IMR-90 (cell line): ENCODE measurements at regions not wholly inside any gene's neighbourhood (a gene's known extent, or its start where the extent isn't known, plus 50 kb on each side); places are given as distances from the start of the nearest gene placed in this dataset.

Experiments used
- ATAC-seq: fragments of 200-7000 bp; cut with Tn5 transposase; 2 replicates; pipeline ENCODE4 v1.9.1; 2020; ENCODE audit warnings: low read depth, mild to moderate bottlenecking, moderate library complexity
- BruUV-seq: library from RNA; stranded (reverse); fragments of 400-500 nt; replicated peaks from 2 replicates; lab custom pipeline; 2021; lab: Mats Ljungman, UMichigan
- CTCF ChIA-PET: fragments of 300-600 bp; formaldehyde crosslinking; extraction: SDS; loops from one replicate; lab custom pipeline; 2021; ENCODE audit warnings: antibody characterized with exemption; lab: Yijun Ruan, JAX
- POLR2A ChIA-PET: fragments of 300-600 bp; sonication (Branson Sonifier 250); formaldehyde crosslinking; loops from one replicate; lab custom pipeline; 2022; ENCODE audit warnings: antibody characterized with exemption; ENCODE audit not compliant: unreplicated experiment; lab: Charles Lee
- DNase-seq: peaks from one replicate; pipeline ENCODE4 v3.0.0; 2013
- H2AFZ ChIP-seq: replicated peaks from 2 replicates; pipeline ENCODE3; 2013; ENCODE audit warnings: low read length, mild to moderate bottlenecking; ENCODE audit not compliant: poor library complexity
- H2AK5ac ChIP-seq: 2 replicates; pipeline ENCODE4 v1.6.1; 2013; ENCODE audit warnings: low read depth, low read length, inconsistent platforms
- H2AK9ac ChIP-seq: replicated peaks from 2 replicates; pipeline ENCODE3; 2013; ENCODE audit warnings: mild to moderate bottlenecking, low read depth, low read length, moderate library complexity; ENCODE audit not compliant: poor library complexity
- H2BK120ac ChIP-seq: 2 replicates; pipeline ENCODE4 v1.6.1; 2013; ENCODE audit warnings: low read depth, low read length, inconsistent platforms
- H2BK15ac ChIP-seq: 3 replicates; pipeline ENCODE4 v1.6.1; 2013; ENCODE audit warnings: low read depth, low read length, inconsistent platforms
- H2BK20ac ChIP-seq: 2 replicates; pipeline ENCODE4 v1.6.1; 2013; ENCODE audit warnings: low read depth, mild to moderate bottlenecking, inconsistent platforms, low read length, moderate library complexity
- H2BK5ac ChIP-seq: 2 replicates; pipeline ENCODE4 v1.6.1; 2013; ENCODE audit warnings: mild to moderate bottlenecking, low read depth, low read length, inconsistent platforms; ENCODE audit not compliant: poor library complexity, severe bottlenecking
- H3K14ac ChIP-seq: replicated peaks from 2 replicates; pipeline ENCODE4 v1.6.1; 2013; ENCODE audit warnings: low read depth, low read length, inconsistent platforms
- H3K18ac ChIP-seq: 2 replicates; pipeline ENCODE4 v1.6.1; 2013; ENCODE audit warnings: low read depth, low read length, control low read depth
- H3K23ac ChIP-seq: 2 replicates; pipeline ENCODE4 v1.6.1; 2013; ENCODE audit warnings: low read depth, low read length, inconsistent platforms
- H3K27ac ChIP-seq: 2 replicates; pipeline ENCODE4 v1.5.1; 2013; ENCODE audit warnings: mild to moderate bottlenecking, control low read depth, low read length; ENCODE audit not compliant: insufficient read depth
- H3K27me3 ChIP-seq: 2 replicates; pipeline ENCODE4 v1.6.1; 2013; ENCODE audit warnings: low read length; ENCODE audit not compliant: control insufficient read depth, insufficient read depth
- H3K36me3 ChIP-seq: 2 replicates; pipeline ENCODE4 v1.6.1; 2013; ENCODE audit warnings: low read length, mixed read lengths; ENCODE audit not compliant: control insufficient read depth, insufficient read depth
- H3K4ac ChIP-seq: 2 replicates; pipeline ENCODE4 v1.6.1; 2013; ENCODE audit warnings: low read depth, low read length, inconsistent platforms
- H3K4me1 ChIP-seq: 2 replicates; pipeline ENCODE4 v1.6.1; 2013; ENCODE audit warnings: low read length, mixed read lengths; ENCODE audit not compliant: control insufficient read depth, insufficient read depth
- H3K4me2 ChIP-seq: 2 replicates; pipeline ENCODE4 v1.6.1; 2013; ENCODE audit warnings: low read depth, mild to moderate bottlenecking, control low read depth, low read length, moderate library complexity
- H3K4me3 ChIP-seq: 2 replicates; pipeline ENCODE4 v1.5.1; 2013; ENCODE audit warnings: low read depth, mild to moderate bottlenecking, control low read depth, low read length, moderate library complexity; ENCODE audit not compliant: insufficient read depth
- H3K56ac ChIP-seq: 2 replicates; pipeline ENCODE4 v1.6.1; 2013; ENCODE audit warnings: low read length, inconsistent platforms; ENCODE audit not compliant: insufficient read depth; ENCODE audit errors: extremely low read depth
- H3K79me1 ChIP-seq, 2 experiments: 2 replicates each; pipeline ENCODE4 v1.6.1; 2013; ENCODE audit warnings: low read length in 2 of 2, inconsistent platforms in 1 of 2, low read depth in 1 of 2
- H3K9ac ChIP-seq: 2 replicates; pipeline ENCODE4 v1.6.1; 2013; ENCODE audit warnings: low read depth, low read length, control low read depth
- H3K9me1 ChIP-seq: 2 replicates; pipeline ENCODE4 v1.6.1; 2013; ENCODE audit warnings: low read length, inconsistent platforms; ENCODE audit not compliant: insufficient read depth
- H3K9me3 ChIP-seq: 2 replicates; pipeline ENCODE4 v1.6.1; 2013; ENCODE audit warnings: low read length; ENCODE audit not compliant: control insufficient read depth, insufficient read depth
- H4K20me1 ChIP-seq: 2 replicates; pipeline ENCODE4 v1.6.1; 2013; ENCODE audit warnings: low read length, inconsistent platforms; ENCODE audit not compliant: insufficient read depth
- H4K5ac ChIP-seq: 2 replicates; pipeline ENCODE4 v1.6.1; 2013; ENCODE audit warnings: mild to moderate bottlenecking, low read depth, low read length, control low read depth
- H4K8ac ChIP-seq, 2 experiments: 2 replicates each; pipeline ENCODE4 v1.6.1; 2013; ENCODE audit warnings: low read depth in 2 of 2, low read length in 2 of 2, control low read depth in 1 of 2, inconsistent platforms in 1 of 2
- H4K91ac ChIP-seq: 2 replicates; pipeline ENCODE4 v1.6.1; 2013; ENCODE audit warnings: low read depth, low read length, inconsistent platforms; ENCODE audit not compliant: insufficient read depth
- BHLHE40 ChIP-seq: fragments of 150-350 bp; IDR thresholded peaks from 2 replicates; pipeline ENCODE4 v1.6.1; 2016; ENCODE audit warnings: mild to moderate bottlenecking, low read depth, low read length
- CEBPB ChIP-seq: IDR thresholded peaks from 2 replicates; pipeline ENCODE4 v1.6.1; 2012; ENCODE audit warnings: low read depth, low read length, improper control_type of control experiment
- CHD1 ChIP-seq: IDR thresholded peaks from 2 replicates; pipeline ENCODE4 v1.6.1; 2012; ENCODE audit warnings: low read depth, low read length, improper control_type of control experiment
- CTCF ChIP-seq: conservative IDR thresholded peaks from 2 replicates; pipeline ENCODE4 v1.5.1; 2012; ENCODE audit warnings: mild to moderate bottlenecking, low read depth, low read length, improper control_type of control experiment
- FOS ChIP-seq: fragments of 150-350 bp; IDR thresholded peaks from 2 replicates; pipeline ENCODE4 v1.6.1; 2016; ENCODE audit warnings: low read depth, low read length
- MAZ ChIP-seq: IDR thresholded peaks from 2 replicates; pipeline ENCODE4 v1.6.1; 2012; ENCODE audit warnings: low read depth, mild to moderate bottlenecking, low read length, improper control_type of control experiment, moderate library complexity, borderline replicate concordance
- MXI1 ChIP-seq: IDR thresholded peaks from 2 replicates; pipeline ENCODE4 v1.6.1; 2012; ENCODE audit warnings: low read depth, mild to moderate bottlenecking, low read length, moderate library complexity, borderline replicate concordance
- NFE2L2 ChIP-seq: fragments of 150-350 bp; IDR thresholded peaks from 2 replicates; pipeline ENCODE4 v1.6.1; 2016; ENCODE audit warnings: low read depth, mild to moderate bottlenecking, low read length
- POLR2A ChIP-seq: IDR thresholded peaks from 2 replicates; pipeline ENCODE4 v1.6.1; 2012; ENCODE audit warnings: mild to moderate bottlenecking, low read depth, low read length
- RAD21 ChIP-seq: IDR thresholded peaks from 2 replicates; pipeline ENCODE4 v1.6.1; 2012; ENCODE audit warnings: low read length, improper control_type of control experiment
- RCOR1 ChIP-seq: IDR thresholded peaks from 2 replicates; pipeline ENCODE4 v1.6.1; 2012; ENCODE audit warnings: mild to moderate bottlenecking, low read length, improper control_type of control experiment; ENCODE audit not compliant: insufficient replicate concordance
- RFX5 ChIP-seq: IDR thresholded peaks from 2 replicates; pipeline ENCODE4 v1.8.0; 2012; ENCODE audit warnings: low read depth, mild to moderate bottlenecking, low read length, moderate library complexity
- SMC3 ChIP-seq: fragments of 150-350 bp; IDR thresholded peaks from 2 replicates; pipeline ENCODE4 v1.6.1; 2016; ENCODE audit warnings: low read depth, mild to moderate bottlenecking, antibody characterized with exemption, low read length, moderate library complexity
- USF2 ChIP-seq: fragments of 150-350 bp; IDR thresholded peaks from 2 replicates; pipeline ENCODE4 v1.6.1; 2017; ENCODE audit warnings: mild to moderate bottlenecking, antibody characterized with exemption, low read length, low read depth
- WGBS, 2 experiments: methylation state at CpG; one replicate each; pipeline versions ENCODE4 v1.1.5 to v1.1.7; 2013; ENCODE audit warnings: missing lambda C conversion rate in 2 of 2; ENCODE audit not compliant: insufficient read length in 1 of 2; ENCODE audit errors: extremely low coverage in 2 of 2; 5-methylcytosine and 5-hydroxymethylcytosine counted together
- dilution Hi-C: fragments of 300-500 bp; cut with HindIII; formaldehyde crosslinking; loops from one replicate; pipeline ENCODE4 v1.14.3; 2018; ENCODE audit warnings: low sequenced_read_pairs; ENCODE audit not compliant: unreplicated experiment
- in situ Hi-C: fragments of 300-500 bp; cut with MboI; formaldehyde crosslinking; loops from 3 replicates; pipeline ENCODE4 v1.14.3; 2019; ENCODE audit warnings: low sequenced_read_pairs, inconsistent platforms, mixed read lengths
- intact Hi-C: fragments of 100-400 bp; cut with micrococcal nuclease; formaldehyde crosslinking; loops from 2 replicates; pipeline ENCODE4 v1.10.0; 2022

- H3K9ac ChIP-seq, result no peak overlapping the region
- no peak overlapping the region for H3K4ac ChIP-seq
- in situ Hi-C loops, result no loop called here
- intact Hi-C loops, result no loop called here
- no peak overlapping the region for H3K18ac ChIP-seq
- H3K27ac ChIP-seq, result no peak overlapping the region
- no peak overlapping the region for H3K14ac ChIP-seq
- H3K27me3 ChIP-seq, result no peaks in the 10 kb centered on the region
- no peak overlapping the region for H2AK5ac ChIP-seq
- ChIA-PET POLR2A (no interaction called here), CTCF (no interaction called here)
- no peaks in the 10 kb centered on the region for H3K36me3 ChIP-seq
- dilution Hi-C loops, result no loop called here
- no peak overlapping the region for H4K91ac ChIP-seq
- no peak overlapping the region for H2BK20ac ChIP-seq
- no peak overlapping the region for H2BK15ac ChIP-seq
- TF ChIP-seq CHD1, result no peak
- TF ChIP-seq FOS, result no peak
- no peak for TF ChIP-seq MXI1
- TF ChIP-seq CTCF, result no peak
- no peak for TF ChIP-seq POLR2A
- TF ChIP-seq CEBPB, result no peak
- TF ChIP-seq RCOR1, result no peak
- no peak for TF ChIP-seq RFX5
- TF ChIP-seq NFE2L2, result no peak
- no peak for TF ChIP-seq RAD21
- TF ChIP-seq USF2, result no peak
- no peak for TF ChIP-seq BHLHE40
- no peak for TF ChIP-seq MAZ
- no peak for TF ChIP-seq SMC3
- H2BK5ac ChIP-seq, result no peak overlapping the region
- no peaks in the 10 kb centered on the region for H3K79me1 ChIP-seq
- H4K20me1 ChIP-seq, result no peaks in the 10 kb centered on the region
- H2AK9ac ChIP-seq, result no peak overlapping the region
- H2BK120ac ChIP-seq, result no peak overlapping the region
- no peak overlapping the region for H4K5ac ChIP-seq
- no peak for ATAC-seq
- no peak overlapping the region for H3K4me2 ChIP-seq
- H4K8ac ChIP-seq, result no peak overlapping the region
- BruUV-seq, result no TSS peak
- no peak overlapping the region for H3K4me3 ChIP-seq
- H3K23ac ChIP-seq, result no peak overlapping the region
- no CpG with 5 or more reads among the region's 1 CpG for WGBS, 2 experiments
- no peaks in the 10 kb centered on the region for H3K9me3 ChIP-seq
- no peak overlapping the region for H2AFZ ChIP-seq
- H3K9me1 ChIP-seq, result no peaks in the 10 kb centered on the region
- H3K56ac ChIP-seq, result no peak overlapping the region
- DNase-seq, result no peak
- no peaks in the 10 kb centered on the region for H3K4me1 ChIP-seq
These were observed 256.9 kb upstream of the COX7C start for GRCh38 chr5:86360801-86361200.
